GM19468 (cell line): ENCODE measurements at regions not wholly inside any gene's neighbourhood (a gene's known extent, or its start where the extent isn't known, plus 50 kb on each side); places are given as distances from the start of the nearest gene placed in this dataset.
"Not testable (repeated sequence)": the region's sequence is repeated elsewhere in the genome, so short reads cannot be mapped to it uniquely, and the experiment has no call there.

ENCODE experiments used
- ATAC-seq: cut with Tn5 transposase; IDR thresholded peaks from one replicate; pipeline ENCODE4 v1.9.1; 2021; ENCODE audit warnings: mild to moderate bottlenecking, moderate library complexity, moderate number of reproducible peaks; ENCODE audit not compliant: unreplicated experiment; ENCODE audit errors: extremely low read depth

- ATAC-seq: no peak
These were observed 633.3 kb downstream of the LMO4 start for GRCh38 chr1:87961992-87962391.

- ATAC-seq: no peak
These were observed 634.9 kb downstream of the LMO4 start for GRCh38 chr1:87963556-87963955.

GRCh38 chr1:87965193-87965592 lies 636.5 kb downstream of the LMO4 start:
- no peak for ATAC-seq

- no peak for ATAC-seq
These were observed 639.7 kb downstream of the LMO4 start for GRCh38 chr1:87968197-87968955.

GRCh38 chr1:87969040-87969439 lies 640.4 kb downstream of the LMO4 start:
- no peak for ATAC-seq

GRCh38 chr1:87972811-87973210 lies 644.1 kb downstream of the LMO4 start:
- ATAC-seq: no peak

GRCh38 chr1:87973896-87974295 lies 645.2 kb downstream of the LMO4 start:
- ATAC-seq: no peak

GRCh38 chr1:87976316-87976715 lies 647.6 kb downstream of the LMO4 start:
- ATAC-seq: no peak

- ATAC-seq: no peak
These were observed 648.5 kb downstream of the LMO4 start for GRCh38 chr1:87977145-87977544.

GRCh38 chr1:87979079-87979478 lies 650.4 kb downstream of the LMO4 start:
- ATAC-seq: no peak

GRCh38 chr1:87980494-87980893 lies 651.8 kb downstream of the LMO4 start:
- ATAC-seq: no peak

- no peak for ATAC-seq
These were observed 652.7 kb downstream of the LMO4 start for GRCh38 chr1:87981386-87981785.

GRCh38 chr1:87981810-87982209 lies 653.1 kb downstream of the LMO4 start:
- ATAC-seq: no peak

- no peak for ATAC-seq
These were observed 655.2 kb downstream of the LMO4 start for GRCh38 chr1:87983841-87984240.

GRCh38 chr1:87985071-87985470 lies 656.4 kb downstream of the LMO4 start:
- ATAC-seq: no peak

- ATAC-seq: no peak
These were observed 657.6 kb downstream of the LMO4 start for GRCh38 chr1:87986130-87986866.

- no peak for ATAC-seq
These were observed 660.7 kb downstream of the LMO4 start for GRCh38 chr1:87989346-87989745.

- not testable (repeated sequence) for ATAC-seq
These were observed 663.9 kb downstream of the LMO4 start for GRCh38 chr1:87992536-87992935.

GRCh38 chr1:87993051-87993450 lies 664.4 kb downstream of the LMO4 start:
- ATAC-seq: no peak

GRCh38 chr1:87999852-88000251 lies 671.2 kb downstream of the LMO4 start:
- ATAC-seq: no peak

GRCh38 chr1:88001460-88001859 lies 672.8 kb downstream of the LMO4 start:
- ATAC-seq: no peak

GRCh38 chr1:88003255-88003654 lies 674.6 kb downstream of the LMO4 start:
- no peak for ATAC-seq
